ENCODE measurements at regions not wholly inside any gene's neighbourhood (a gene's known extent, or its start where the extent isn't known, plus 50 kb on each side); places are given as distances from the start of the nearest gene placed in this dataset.

DNA sequence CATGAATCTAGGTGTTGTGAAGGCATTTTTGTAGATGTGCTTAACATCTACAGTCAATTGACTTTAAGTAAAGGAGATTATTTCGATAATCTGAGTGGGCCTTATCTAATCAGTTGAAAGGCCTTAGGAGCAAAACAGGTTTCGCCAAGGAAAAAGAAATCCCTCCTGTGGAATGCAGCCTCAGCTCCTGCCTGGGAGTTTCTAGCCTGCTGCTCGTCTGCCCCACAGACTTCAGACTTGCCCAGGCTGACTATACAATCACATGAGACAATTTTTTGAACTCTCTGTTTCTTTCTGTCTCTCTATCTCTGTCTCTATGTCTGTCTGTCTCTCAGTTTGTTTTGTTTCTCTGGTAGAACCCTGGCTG, 312.5 kb downstream of the OLFM4 start:
- TF ChIP-seq, protein P1, sequence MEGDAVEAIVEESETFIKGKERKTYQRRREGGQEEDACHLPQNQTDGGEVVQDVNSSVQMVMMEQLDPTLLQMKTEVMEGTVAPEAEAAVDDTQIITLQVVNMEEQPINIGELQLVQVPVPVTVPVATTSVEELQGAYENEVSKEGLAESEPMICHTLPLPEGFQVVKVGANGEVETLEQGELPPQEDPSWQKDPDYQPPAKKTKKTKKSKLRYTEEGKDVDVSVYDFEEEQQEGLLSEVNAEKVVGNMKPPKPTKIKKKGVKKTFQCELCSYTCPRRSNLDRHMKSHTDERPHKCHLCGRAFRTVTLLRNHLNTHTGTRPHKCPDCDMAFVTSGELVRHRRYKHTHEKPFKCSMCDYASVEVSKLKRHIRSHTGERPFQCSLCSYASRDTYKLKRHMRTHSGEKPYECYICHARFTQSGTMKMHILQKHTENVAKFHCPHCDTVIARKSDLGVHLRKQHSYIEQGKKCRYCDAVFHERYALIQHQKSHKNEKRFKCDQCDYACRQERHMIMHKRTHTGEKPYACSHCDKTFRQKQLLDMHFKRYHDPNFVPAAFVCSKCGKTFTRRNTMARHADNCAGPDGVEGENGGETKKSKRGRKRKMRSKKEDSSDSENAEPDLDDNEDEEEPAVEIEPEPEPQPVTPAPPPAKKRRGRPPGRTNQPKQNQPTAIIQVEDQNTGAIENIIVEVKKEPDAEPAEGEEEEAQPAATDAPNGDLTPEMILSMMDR (conservative IDR thresholded peaks at IDR 0.05): no peak
- TF ChIP-seq ZFX (IDR thresholded peaks at IDR 0.05): no peak
